Stimulated activated CD8-positive, alpha-beta memory T cell treated with anti-CD3 and anti-CD28 coated beads, Interleukin-2, amount 100 ng/mL, for 48 hours (primary cell): ENCODE measurements at regions not wholly inside any gene's neighbourhood (a gene's known extent, or its start where the extent isn't known, plus 50 kb on each side); places are given as distances from the start of the nearest gene placed in this dataset.

Source experiments
- DNase-seq, 2 donors: peaks; one replicate each; pipeline ENCODE4 v3.0.0-alpha.2; 2020; ENCODE audit warnings: low read depth in 2 of 2

DNA sequence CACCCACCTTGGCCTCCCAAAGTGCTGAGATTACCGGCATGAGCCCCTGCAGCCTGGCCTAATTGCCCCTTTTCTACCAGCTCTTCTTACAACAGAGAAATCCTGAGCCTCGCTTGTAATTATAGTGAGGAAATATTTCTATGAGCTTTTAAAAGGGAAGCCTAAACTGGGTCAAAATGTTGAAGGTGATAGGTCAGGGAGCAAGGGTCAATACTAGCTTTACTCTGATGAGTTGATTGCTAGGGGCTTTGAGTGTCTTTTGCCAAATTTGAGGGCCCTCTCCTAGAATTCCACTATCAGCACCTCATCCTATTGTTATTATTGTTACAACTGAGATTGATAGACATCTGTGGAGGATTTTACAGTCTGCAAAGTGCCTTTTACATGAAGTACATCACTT lies 62.4 kb upstream of the PIAS1 start:
- no peak for DNase-seq

DNA sequence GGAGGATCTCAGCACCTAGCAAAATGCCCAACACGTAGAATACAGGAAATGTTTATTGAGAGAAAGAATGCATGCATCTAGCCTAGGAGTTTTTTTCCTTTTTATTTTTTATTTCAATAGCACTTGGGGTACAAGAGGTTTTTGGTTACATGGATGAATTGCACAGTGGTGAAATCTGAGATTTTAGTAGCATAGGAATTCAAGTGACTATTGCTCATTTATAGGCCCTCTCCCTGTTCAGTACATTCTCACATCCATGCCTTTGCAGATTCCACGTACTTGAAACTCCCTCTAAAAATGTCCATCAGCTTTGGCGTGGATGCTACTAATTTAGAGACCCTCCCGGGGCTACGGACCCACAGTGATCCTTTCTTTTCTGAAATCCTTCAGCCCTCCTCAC lies 61.7 kb upstream of the PIAS1 start:
- DNase-seq: no peak

DNA sequence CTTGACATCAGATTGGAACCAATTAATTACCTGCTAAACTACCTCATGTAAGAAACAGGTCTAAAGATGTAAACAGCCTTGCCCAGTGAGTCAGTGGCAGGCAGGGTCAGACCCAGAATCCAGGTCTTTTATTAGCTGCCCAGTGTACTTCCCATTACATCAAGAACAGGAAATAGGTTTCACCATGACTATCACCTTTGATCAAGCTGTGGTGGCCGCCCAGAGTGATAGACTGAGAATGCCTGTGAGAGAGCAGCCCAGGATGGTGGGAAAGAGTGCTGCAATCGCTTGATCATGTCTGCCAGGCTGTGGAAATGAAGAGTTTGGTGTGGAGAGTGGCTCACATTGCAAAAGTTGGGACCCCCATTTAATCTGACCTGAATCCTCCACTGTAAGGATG lies 61.3 kb upstream of the PIAS1 start:
- DNase-seq: no peak

DNA sequence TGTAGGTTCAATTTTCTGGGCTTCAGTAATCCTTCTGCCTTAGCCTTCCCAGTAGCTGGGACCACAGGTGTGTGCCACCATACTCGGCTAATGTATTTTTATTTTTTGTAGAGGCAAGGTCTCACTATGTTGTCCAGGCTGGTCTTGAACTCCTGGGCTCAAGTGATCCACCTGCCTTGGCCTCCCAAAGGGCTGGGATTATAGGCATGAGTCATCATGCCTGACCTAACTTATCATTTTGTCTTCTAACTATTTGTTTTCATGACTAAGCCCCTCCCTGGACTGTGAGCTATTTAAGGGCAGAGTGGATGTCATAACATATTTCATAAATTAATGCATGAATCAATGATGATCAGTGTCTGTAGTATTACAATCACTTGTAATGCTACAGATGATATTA lies 56.1 kb upstream of the PIAS1 start:
- no peak for DNase-seq

DNA sequence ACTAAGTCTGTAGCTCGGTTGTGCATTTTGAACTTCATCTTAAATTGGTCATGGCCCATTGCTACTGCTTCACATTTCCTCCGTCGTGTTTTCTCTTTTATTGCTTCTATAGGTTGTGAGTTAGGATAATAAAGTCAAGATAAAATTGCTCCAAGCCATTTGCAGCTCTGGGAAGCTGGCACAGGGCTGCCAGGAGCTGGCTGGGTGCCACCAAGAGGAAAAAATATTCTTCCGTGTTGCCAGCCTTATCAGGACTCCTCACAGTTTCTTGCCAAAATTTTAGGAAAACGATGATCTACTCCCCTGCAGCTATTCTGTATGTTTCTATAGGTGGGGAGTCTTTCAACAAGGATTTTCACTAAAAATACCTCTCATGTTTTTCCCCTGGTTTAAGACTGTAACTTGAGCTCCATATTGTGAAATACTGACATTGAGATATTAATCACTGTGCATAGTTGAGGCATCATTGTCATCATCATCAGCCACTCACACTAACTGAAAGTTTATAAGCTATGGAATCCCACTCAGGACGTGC lies 55.4 kb upstream of the PIAS1 start:
- no peak for DNase-seq

DNA sequence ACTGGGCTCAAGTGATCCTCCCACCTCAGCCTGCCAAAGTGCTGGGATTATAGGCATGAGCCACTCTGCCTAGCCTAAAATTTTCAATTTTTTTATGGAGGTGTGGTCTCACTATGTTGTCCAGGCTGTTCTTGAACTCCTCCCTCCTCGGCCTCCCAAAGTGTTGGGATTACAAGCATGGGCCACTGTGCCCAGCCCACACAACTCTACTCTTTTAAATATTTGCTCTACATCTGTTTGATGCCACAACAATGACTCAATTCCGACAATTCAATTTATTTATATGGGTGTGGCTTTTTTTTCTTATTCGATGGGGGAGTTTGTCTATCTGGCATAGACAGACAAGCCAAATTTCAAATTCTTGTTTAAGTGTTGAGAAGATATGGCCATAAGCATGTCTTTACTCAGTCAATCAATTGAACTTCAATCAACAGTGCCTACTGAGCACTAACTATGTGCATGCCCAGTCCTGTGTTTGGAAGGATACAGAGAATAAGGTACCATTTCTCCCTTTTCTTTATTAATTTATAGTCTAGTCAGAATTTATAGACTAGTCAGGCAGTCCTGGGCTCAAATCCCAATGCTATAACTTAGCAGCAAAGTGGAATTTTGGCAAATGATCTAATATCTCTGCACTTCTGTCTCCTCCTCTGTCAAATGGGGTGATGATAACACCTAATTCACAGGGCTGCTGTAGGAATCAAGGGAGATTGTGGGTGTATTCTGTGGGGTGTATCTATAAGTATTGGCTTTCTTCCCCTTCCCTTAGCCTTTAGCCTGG lies 54.6 kb upstream of the PIAS1 start:
- no peak for DNase-seq

DNA sequence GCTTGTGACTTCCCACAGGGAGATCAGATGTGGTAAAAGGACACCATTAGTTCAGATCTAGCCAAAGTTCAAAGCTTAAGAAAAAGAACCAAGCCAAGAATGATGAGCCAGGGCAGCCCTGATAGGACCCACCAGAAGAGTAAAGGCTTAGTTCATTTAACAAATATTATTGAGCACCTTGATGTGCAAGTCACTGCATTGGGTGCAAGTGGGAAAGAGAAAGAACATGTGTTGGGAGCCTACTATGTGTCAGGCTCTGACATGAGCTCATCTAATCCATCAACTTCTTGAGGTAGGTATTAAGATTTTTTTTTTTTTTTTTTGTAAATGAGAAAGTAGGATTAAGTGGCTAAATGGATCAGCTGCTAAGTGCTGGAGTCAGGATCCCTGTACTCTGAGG lies 53.4 kb upstream of the PIAS1 start:
- no peak for DNase-seq

DNA sequence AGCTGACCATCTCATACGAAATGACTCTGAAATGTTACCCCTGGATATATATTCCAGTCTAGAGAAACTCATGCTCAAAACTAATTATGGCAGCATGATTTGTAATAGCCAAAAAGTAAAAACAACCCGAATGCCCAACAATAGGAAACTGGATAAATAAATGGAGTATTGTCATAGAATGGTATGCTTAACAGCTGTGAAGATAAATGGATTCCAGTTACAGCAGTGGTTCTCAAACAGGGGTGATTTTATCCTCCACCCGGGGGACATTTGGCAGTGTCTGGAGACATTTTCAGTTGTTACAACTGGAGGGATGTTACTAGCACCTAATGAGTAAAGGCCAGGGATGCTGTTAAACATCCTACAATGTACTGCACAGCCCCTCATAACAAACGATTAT lies 52.3 kb upstream of the PIAS1 start:
- no peak for DNase-seq

DNA sequence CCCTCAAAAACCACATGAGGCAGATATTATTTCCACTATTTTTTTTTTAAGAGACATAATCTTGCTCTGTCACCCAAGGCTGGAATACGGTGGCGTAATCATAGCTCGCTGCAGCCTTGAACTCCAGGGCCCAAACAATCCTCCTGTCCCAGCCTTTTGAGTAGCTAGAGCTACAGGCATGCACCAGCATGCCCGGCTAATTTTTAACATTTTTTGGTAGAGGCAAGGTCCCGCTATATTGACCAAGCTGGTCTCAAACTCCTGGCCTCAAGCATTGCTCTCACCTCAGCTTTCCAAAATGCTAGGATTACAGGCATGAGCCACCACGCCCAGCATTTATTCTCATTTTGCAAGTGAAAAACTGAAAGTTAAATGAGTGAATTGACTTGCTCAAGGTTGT lies 50.8 kb upstream of the PIAS1 start:
- no peak for DNase-seq
